CD4-positive, alpha-beta T cell treated with Interleukin-12 subunit alpha and Interleukin-12 subunit beta, for 1 hour (primary cell): ENCODE measurements at regions not wholly inside any gene's neighbourhood (a gene's known extent, or its start where the extent isn't known, plus 50 kb on each side); places are given as distances from the start of the nearest gene placed in this dataset.
"Not testable (repeated sequence)": the region's sequence is repeated elsewhere in the genome, so short reads cannot be mapped to it uniquely, and the experiment has no call there.

Experiments
- DNase-seq: peaks from one replicate; pipeline ENCODE4 v3.0.0-alpha.2; 2020

- no peak for DNase-seq
These were observed 156.0 kb upstream of the JUN start for GRCh38 chr1:58939666-58940370.

GRCh38 chr1:58941471-58942289, 157.8 kb upstream of the JUN start:
- DNase-seq = peak; percentile 67

GRCh38 chr1:58942759-58943191, 158.9 kb upstream of the JUN start:
- DNase-seq = no peak

GRCh38 chr1:58943776-58944175, 159.9 kb upstream of the JUN start:
- DNase-seq = no peak

GRCh38 chr1:58944439-58944838, 160.6 kb upstream of the JUN start:
- DNase-seq = no peak

GRCh38 chr1:58946390-58946789, 162.5 kb upstream of the JUN start:
- no peak for DNase-seq

GRCh38 chr1:58948671-58949070, 164.8 kb upstream of the JUN start:
- no peak for DNase-seq

GRCh38 chr1:58949551-58950220, 165.8 kb upstream of the JUN start:
- no peak for DNase-seq

GRCh38 chr1:58950897-58951296, 167.1 kb upstream of the JUN start:
- no peak for DNase-seq

- DNase-seq = not testable (repeated sequence)
These were observed 170.1 kb upstream of the JUN start for GRCh38 chr1:58953951-58954350.

GRCh38 chr1:58963287-58963686, 179.4 kb upstream of the JUN start:
- DNase-seq = not testable (repeated sequence)

GRCh38 chr1:58964428-58964827, 180.6 kb upstream of the JUN start:
- DNase-seq = no peak

GRCh38 chr1:58964880-58965279, 181.0 kb upstream of the JUN start:
- no peak for DNase-seq

GRCh38 chr1:58966103-58966916, 182.5 kb upstream of the JUN start:
- no peak for DNase-seq

- no peak for DNase-seq
These were observed 183.3 kb upstream of the JUN start for GRCh38 chr1:58966917-58967740.

- peak; percentile 28 for DNase-seq
These were observed 184.6 kb upstream of the JUN start for GRCh38 chr1:58968360-58968952.

- DNase-seq = not testable (repeated sequence)
These were observed 185.3 kb upstream of the JUN start for GRCh38 chr1:58969176-58969575.

GRCh38 chr1:58971629-58972140, 187.8 kb upstream of the JUN start:
- DNase-seq = no peak

- no peak for DNase-seq
These were observed 192.0 kb upstream of the JUN start for GRCh38 chr1:58975888-58976287.

GRCh38 chr1:58976294-58976693, 192.4 kb upstream of the JUN start:
- no peak for DNase-seq

GRCh38 chr1:58977598-58977997, 193.8 kb upstream of the JUN start:
- DNase-seq = no peak
